ENCODE measurements at regions not wholly inside any gene's neighbourhood (a gene's known extent, or its start where the extent isn't known, plus 50 kb on each side); places are given as distances from the start of the nearest gene placed in this dataset.

- TF ChIP-seq CTCF (IDR thresholded peaks at IDR 0.05) (no peak), POLR2AphosphoS5 (IDR thresholded peaks at IDR 0.05; ENCODE audit: insufficient read depth in 1 of 2, low read depth in 1 of 2) (no peak), POLR2A (IDR thresholded peaks at IDR 0.05) (no peak)
Measured at GRCh38 chr11:121927789-121928188, 188.2 kb downstream of the BLID start.

All from vagina (tissue), 2 donors.